NCI-H2171 treated with DMSO at 0.1 percent for 48 hours (cell line): ENCODE measurements at regions not wholly inside any gene's neighbourhood (a gene's known extent, or its start where the extent isn't known, plus 50 kb on each side); places are given as distances from the start of the nearest gene placed in this dataset.

Experiments used
- DNase-seq: peaks from one replicate; lab custom pipeline; 2025; lab: John Stamatoyannopoulos, UW

GRCh38 chr12:132407451-132407961, 78.1 kb upstream of the GALNT9 start:
- DNase-seq = peak; percentile 69

- peak; percentile 45 for DNase-seq
Measured at GRCh38 chr12:132406493-132407450, 77.4 kb upstream of the GALNT9 start.

- no peak for DNase-seq
Measured at GRCh38 chr12:132405742-132406251, 76.4 kb upstream of the GALNT9 start.

- DNase-seq = no peak
Measured at GRCh38 chr12:132404951-132405741, 75.8 kb upstream of the GALNT9 start.

GRCh38 chr12:132404435-132404855, 75.1 kb upstream of the GALNT9 start:
- DNase-seq = no peak

- DNase-seq = no peak
Measured at GRCh38 chr12:132403636-132404434, 74.4 kb upstream of the GALNT9 start.

GRCh38 chr12:132402831-132403416, 73.5 kb upstream of the GALNT9 start:
- DNase-seq = no peak

GRCh38 chr12:132401982-132402381, 72.6 kb upstream of the GALNT9 start:
- no peak for DNase-seq

- DNase-seq = peak; percentile 78
Measured at GRCh38 chr12:132400011-132400641, 70.7 kb upstream of the GALNT9 start.

- no peak for DNase-seq
Measured at GRCh38 chr12:132399092-132400010, 70.0 kb upstream of the GALNT9 start.

GRCh38 chr12:132398386-132398991, 69.1 kb upstream of the GALNT9 start:
- peak; percentile 56 for DNase-seq

GRCh38 chr12:132397934-132398385, 68.6 kb upstream of the GALNT9 start:
- DNase-seq = no peak

- DNase-seq = peak; percentile 28
Measured at GRCh38 chr12:132397152-132397933, 68.0 kb upstream of the GALNT9 start.

- DNase-seq = no peak
Measured at GRCh38 chr12:132396657-132397056, 67.3 kb upstream of the GALNT9 start.

- no peak for DNase-seq
Measured at GRCh38 chr12:132395908-132396305, 66.5 kb upstream of the GALNT9 start.

- DNase-seq = no peak
Measured at GRCh38 chr12:132395192-132395907, 66.0 kb upstream of the GALNT9 start.
